ENCODE measurements at regions not wholly inside any gene's neighbourhood (a gene's known extent, or its start where the extent isn't known, plus 50 kb on each side); places are given as distances from the start of the nearest gene placed in this dataset.

DNA sequence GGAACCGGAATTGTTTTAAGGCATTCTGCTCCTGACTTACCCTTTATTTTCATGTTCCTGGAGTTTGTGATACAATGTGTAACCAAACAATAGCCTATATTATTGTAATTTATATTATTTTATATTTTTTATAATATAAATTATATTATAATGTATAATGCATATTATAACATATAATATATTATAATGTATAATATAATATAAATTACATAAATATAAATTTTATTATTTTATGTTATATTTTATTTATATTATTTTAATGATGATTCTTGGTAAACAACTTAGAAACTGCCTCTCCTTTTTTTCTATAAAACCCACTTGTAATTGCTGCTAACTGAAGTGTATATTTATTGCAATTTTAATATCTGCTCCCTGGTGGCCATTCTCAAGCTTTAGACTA lies 629.1 kb downstream of the MMUT start:
- ChIA-PET POLR2A (no interaction called here), CTCF (no interaction called here), SMC1A (ENCODE audit: uncharacterized antibody, unreplicated experiment) (no interaction called here), RAD21 (ENCODE audit: unreplicated experiment) (no interaction called here)
- Histone ChIP-seq H3K4me1 (ENCODE audit: control insufficient read depth, insufficient read depth, low read length) (no peaks in the 10 kb centered on the region), H4K20me1 (ENCODE audit: control insufficient read depth, insufficient read depth) (no peaks in the 10 kb centered on the region), H2AFZ (ENCODE audit: control insufficient read depth, low read depth, low read length) (no peak overlapping the region), H3K9ac (ENCODE audit: control insufficient read depth, insufficient read depth, low read length) (no peak overlapping the region), H3K4me3 (no peak overlapping the region), H3K27ac (ENCODE audit: control insufficient read depth, insufficient read depth) (no peak overlapping the region), H3K9me3 (replicated peaks; ENCODE audit: control insufficient read depth, insufficient read depth, low read length) (no peaks in the 10 kb centered on the region), H3K4me2 (ENCODE audit: control insufficient read depth, insufficient read depth) (no peak overlapping the region), H3K36me3 (ENCODE audit: control insufficient read depth in 2 of 2, insufficient read depth in 2 of 2, low read length in 1 of 2) (no peaks in the 10 kb centered on the region), H3K27me3 (replicated peaks in 1 of 2; ENCODE audit: control insufficient read depth in 2 of 2, insufficient read depth in 2 of 2, low read length in 1 of 2) (no peaks in the 10 kb centered on the region), H3K79me2 (ENCODE audit: control insufficient read depth, insufficient read depth, low read length) (no peaks in the 10 kb centered on the region)
- no peak for ATAC-seq
- TF ChIP-seq, protein P1, sequence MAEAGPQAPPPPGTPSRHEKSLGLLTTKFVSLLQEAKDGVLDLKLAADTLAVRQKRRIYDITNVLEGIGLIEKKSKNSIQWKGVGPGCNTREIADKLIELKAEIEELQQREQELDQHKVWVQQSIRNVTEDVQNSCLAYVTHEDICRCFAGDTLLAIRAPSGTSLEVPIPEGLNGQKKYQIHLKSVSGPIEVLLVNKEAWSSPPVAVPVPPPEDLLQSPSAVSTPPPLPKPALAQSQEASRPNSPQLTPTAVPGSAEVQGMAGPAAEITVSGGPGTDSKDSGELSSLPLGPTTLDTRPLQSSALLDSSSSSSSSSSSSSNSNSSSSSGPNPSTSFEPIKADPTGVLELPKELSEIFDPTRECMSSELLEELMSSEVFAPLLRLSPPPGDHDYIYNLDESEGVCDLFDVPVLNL (IDR thresholded peaks at IDR 0.05; ENCODE audit: low read depth, low read length), result no peak
- TF ChIP-seq ZNF217 (IDR thresholded peaks at IDR 0.05) (no peak), POU2F2 (IDR thresholded peaks at IDR 0.05; ENCODE audit: borderline replicate concordance, low read depth, low read length) (no peak), ZNF24 (IDR thresholded peaks at IDR 0.05) (no peak), YY1 (IDR thresholded peaks at IDR 0.05; ENCODE audit: low read depth, low read length) (no peak), LARP7 (IDR thresholded peaks at IDR 0.05) (no peak), SREBF1 (IDR thresholded peaks at IDR 0.05; ENCODE audit: low read length) (no peak), SMARCA5 (IDR thresholded peaks at IDR 0.05) (no peak), FOXM1 (IDR thresholded peaks at IDR 0.05; ENCODE audit: low read depth, low read length) (no peak), JUNB (IDR thresholded peaks at IDR 0.05) (no peak), JUND (IDR thresholded peaks at IDR 0.05; ENCODE audit: low read depth, low read length) (no peak), SIN3A (IDR thresholded peaks at IDR 0.05; ENCODE audit: low read depth, low read length) (no peak), ATF7 (IDR thresholded peaks at IDR 0.05; ENCODE audit: low read depth) (no peak)
- TF ChIP-seq, protein P2, sequence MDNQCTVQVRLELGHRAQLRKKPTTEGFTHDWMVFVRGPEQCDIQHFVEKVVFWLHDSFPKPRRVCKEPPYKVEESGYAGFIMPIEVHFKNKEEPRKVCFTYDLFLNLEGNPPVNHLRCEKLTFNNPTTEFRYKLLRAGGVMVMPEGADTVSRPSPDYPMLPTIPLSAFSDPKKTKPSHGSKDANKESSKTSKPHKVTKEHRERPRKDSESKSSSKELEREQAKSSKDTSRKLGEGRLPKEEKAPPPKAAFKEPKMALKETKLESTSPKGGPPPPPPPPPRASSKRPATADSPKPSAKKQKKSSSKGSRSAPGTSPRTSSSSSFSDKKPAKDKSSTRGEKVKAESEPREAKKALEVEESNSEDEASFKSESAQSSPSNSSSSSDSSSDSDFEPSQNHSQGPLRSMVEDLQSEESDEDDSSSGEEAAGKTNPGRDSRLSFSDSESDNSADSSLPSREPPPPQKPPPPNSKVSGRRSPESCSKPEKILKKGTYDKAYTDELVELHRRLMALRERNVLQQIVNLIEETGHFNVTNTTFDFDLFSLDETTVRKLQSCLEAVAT (IDR thresholded peaks at IDR 0.05), result no peak
- TF ChIP-seq, protein P3, sequence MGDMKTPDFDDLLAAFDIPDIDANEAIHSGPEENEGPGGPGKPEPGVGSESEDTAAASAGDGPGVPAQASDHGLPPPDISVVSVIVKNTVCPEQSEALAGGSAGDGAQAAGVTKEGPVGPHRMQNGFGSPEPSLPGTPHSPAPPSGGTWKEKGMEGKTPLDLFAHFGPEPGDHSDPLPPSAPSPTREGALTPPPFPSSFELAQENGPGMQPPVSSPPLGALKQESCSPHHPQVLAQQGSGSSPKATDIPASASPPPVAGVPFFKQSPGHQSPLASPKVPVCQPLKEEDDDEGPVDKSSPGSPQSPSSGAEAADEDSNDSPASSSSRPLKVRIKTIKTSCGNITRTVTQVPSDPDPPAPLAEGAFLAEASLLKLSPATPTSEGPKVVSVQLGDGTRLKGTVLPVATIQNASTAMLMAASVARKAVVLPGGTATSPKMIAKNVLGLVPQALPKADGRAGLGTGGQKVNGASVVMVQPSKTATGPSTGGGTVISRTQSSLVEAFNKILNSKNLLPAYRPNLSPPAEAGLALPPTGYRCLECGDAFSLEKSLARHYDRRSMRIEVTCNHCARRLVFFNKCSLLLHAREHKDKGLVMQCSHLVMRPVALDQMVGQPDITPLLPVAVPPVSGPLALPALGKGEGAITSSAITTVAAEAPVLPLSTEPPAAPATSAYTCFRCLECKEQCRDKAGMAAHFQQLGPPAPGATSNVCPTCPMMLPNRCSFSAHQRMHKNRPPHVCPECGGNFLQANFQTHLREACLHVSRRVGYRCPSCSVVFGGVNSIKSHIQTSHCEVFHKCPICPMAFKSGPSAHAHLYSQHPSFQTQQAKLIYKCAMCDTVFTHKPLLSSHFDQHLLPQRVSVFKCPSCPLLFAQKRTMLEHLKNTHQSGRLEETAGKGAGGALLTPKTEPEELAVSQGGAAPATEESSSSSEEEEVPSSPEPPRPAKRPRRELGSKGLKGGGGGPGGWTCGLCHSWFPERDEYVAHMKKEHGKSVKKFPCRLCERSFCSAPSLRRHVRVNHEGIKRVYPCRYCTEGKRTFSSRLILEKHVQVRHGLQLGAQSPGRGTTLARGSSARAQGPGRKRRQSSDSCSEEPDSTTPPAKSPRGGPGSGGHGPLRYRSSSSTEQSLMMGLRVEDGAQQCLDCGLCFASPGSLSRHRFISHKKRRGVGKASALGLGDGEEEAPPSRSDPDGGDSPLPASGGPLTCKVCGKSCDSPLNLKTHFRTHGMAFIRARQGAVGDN (IDR thresholded peaks at IDR 0.05), result no peak
- TF ChIP-seq, protein P4, sequence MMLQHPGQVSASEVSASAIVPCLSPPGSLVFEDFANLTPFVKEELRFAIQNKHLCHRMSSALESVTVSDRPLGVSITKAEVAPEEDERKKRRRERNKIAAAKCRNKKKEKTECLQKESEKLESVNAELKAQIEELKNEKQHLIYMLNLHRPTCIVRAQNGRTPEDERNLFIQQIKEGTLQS (IDR thresholded peaks at IDR 0.05; ENCODE audit: borderline replicate concordance, extremely low read depth, low read depth, low read length), result no peak
- BruUV-seq (replicated peaks), result no TSS peak
- 0% methylated on average over 1 of the region's 1 CpG for WGBS (ENCODE audit: insufficient coverage, insufficient replicate concordance, low lambda C conversion rate, missing lambda C conversion rate)
- FAIRE-seq, result no peak
- in situ Hi-C loops (cut with MboI), result no loop called here
- intact Hi-C loops (cut with micrococcal nuclease; ENCODE audit: unreplicated experiment), result no loop called here
- no peak for DNase-seq (ENCODE audit: low read depth, low spot score)

Measured in GM12878 (cell line).